HG02981 (cell line): ENCODE measurements at regions not wholly inside any gene's neighbourhood (a gene's known extent, or its start where the extent isn't known, plus 50 kb on each side); places are given as distances from the start of the nearest gene placed in this dataset.

Experiments used
- ATAC-seq: cut with Tn5 transposase; IDR thresholded peaks from one replicate; pipeline ENCODE4 v1.9.1; 2021; ENCODE audit warnings: mild to moderate bottlenecking, moderate library complexity; ENCODE audit not compliant: unreplicated experiment

- no peak for ATAC-seq
These were observed 101.8 kb upstream of the ERBB4 start for GRCh38 chr2:212640428-212640827.

- no peak for ATAC-seq
These were observed 100.1 kb upstream of the ERBB4 start for GRCh38 chr2:212638694-212639093.

GRCh38 chr2:212628586-212628985 is 90.0 kb upstream of the ERBB4 start:
- no peak for ATAC-seq

GRCh38 chr2:212626371-212626918 is 87.8 kb upstream of the ERBB4 start:
- no peak for ATAC-seq

- no peak for ATAC-seq
These were observed 81.4 kb upstream of the ERBB4 start for GRCh38 chr2:212619954-212620353.

- ATAC-seq, result no peak
These were observed 80.0 kb upstream of the ERBB4 start for GRCh38 chr2:212618636-212619035.

GRCh38 chr2:212610872-212611425 is 72.3 kb upstream of the ERBB4 start:
- ATAC-seq, result no peak

- no peak for ATAC-seq
These were observed 70.9 kb upstream of the ERBB4 start for GRCh38 chr2:212609479-212609878.

- ATAC-seq, result no peak
These were observed 68.5 kb upstream of the ERBB4 start for GRCh38 chr2:212607080-212607479.

GRCh38 chr2:212606232-212606631 is 67.6 kb upstream of the ERBB4 start:
- ATAC-seq, result no peak

- peak; percentile 36 for ATAC-seq
These were observed 58.1 kb upstream of the ERBB4 start for GRCh38 chr2:212596688-212597087.

- ATAC-seq, result no peak
These were observed 57.7 kb upstream of the ERBB4 start for GRCh38 chr2:212596276-212596675.

- peak; percentile 52 for ATAC-seq
These were observed 56.5 kb upstream of the ERBB4 start for GRCh38 chr2:212595036-212595654.

- ATAC-seq, result no peak
These were observed 54.1 kb upstream of the ERBB4 start for GRCh38 chr2:212592695-212593094.
